H9 (cell line): ENCODE measurements at regions not wholly inside any gene's neighbourhood (a gene's known extent, or its start where the extent isn't known, plus 50 kb on each side); places are given as distances from the start of the nearest gene placed in this dataset.
A peak's percentile ranks its signal among the peaks of the same experiment; 100 is the strongest.

Experiments
- DNase-seq: peaks from one replicate; pipeline ENCODE4 v3.0.0-alpha.2; 2017
- H2AFZ ChIP-seq: one replicate; pipeline ENCODE4 v1.6.1; 2013; ENCODE audit warnings: mild to moderate bottlenecking, low read length, control low read depth, moderate library complexity
- H2AK5ac ChIP-seq: 2 replicates; pipeline ENCODE4 v1.6.1; 2013; ENCODE audit warnings: low read length, control low read depth, mixed read lengths; ENCODE audit not compliant: insufficient read length
- H2BK120ac ChIP-seq: one replicate; pipeline ENCODE4 v1.6.1; 2013; ENCODE audit warnings: low read depth, mild to moderate bottlenecking, low read length, control low read depth, inconsistent platforms; ENCODE audit not compliant: poor library complexity, severe bottlenecking
- H2BK12ac ChIP-seq: 2 replicates; pipeline ENCODE4 v1.6.1; 2013; ENCODE audit warnings: low read length, control low read depth, mixed read lengths, low read depth; ENCODE audit not compliant: insufficient read length
- H2BK15ac ChIP-seq: 2 replicates; pipeline ENCODE4 v1.6.1; 2013; ENCODE audit warnings: low read depth, low read length, control low read depth
- H2BK20ac ChIP-seq: one replicate; pipeline ENCODE4 v1.6.1; 2013; ENCODE audit warnings: low read depth, mild to moderate bottlenecking, low read length, control low read depth, inconsistent platforms; ENCODE audit not compliant: poor library complexity, severe bottlenecking
- H2BK5ac ChIP-seq: 2 replicates; pipeline ENCODE4 v1.6.1; 2013; ENCODE audit warnings: low read length, control low read depth, mixed read lengths; ENCODE audit not compliant: insufficient read length
- H3K14ac ChIP-seq: 2 replicates; pipeline ENCODE4 v1.6.1; 2013; ENCODE audit warnings: low read length, control low read depth; ENCODE audit not compliant: insufficient read depth
- H3K18ac ChIP-seq: 2 replicates; pipeline ENCODE4 v1.6.1; 2013; ENCODE audit warnings: low read depth, mild to moderate bottlenecking, mixed read lengths, low read length, control low read depth; ENCODE audit not compliant: insufficient read length
- H3K23ac ChIP-seq: 2 replicates; pipeline ENCODE4 v1.6.1; 2013; ENCODE audit warnings: low read length, control low read depth, mixed read lengths, low read depth; ENCODE audit not compliant: insufficient read length
- H3K23me2 ChIP-seq: 2 replicates; pipeline ENCODE4 v1.6.1; 2013; ENCODE audit warnings: low read depth, mild to moderate bottlenecking, mixed read lengths, low read length, control low read depth; ENCODE audit not compliant: insufficient read length, poor library complexity, severe bottlenecking
- H3K27ac ChIP-seq: 2 replicates; pipeline ENCODE4 v1.5.1; 2013; ENCODE audit warnings: low read length, control low read depth, mixed read lengths, low read depth; ENCODE audit not compliant: insufficient read length
- H3K27me3 ChIP-seq: 2 replicates; pipeline ENCODE4 v1.6.1; 2013; ENCODE audit warnings: low read length, control low read depth, inconsistent platforms; ENCODE audit not compliant: insufficient read depth
- H3K4ac ChIP-seq: 2 replicates; pipeline ENCODE4 v1.6.1; 2013; ENCODE audit warnings: low read depth, mild to moderate bottlenecking, control low read depth, inconsistent platforms, low read length, moderate library complexity
- H3K4me1 ChIP-seq: 2 replicates; pipeline ENCODE4 v1.6.1; 2013; ENCODE audit warnings: low read length, control low read depth, inconsistent platforms; ENCODE audit not compliant: insufficient read depth
- H3K4me2 ChIP-seq: 2 replicates; pipeline ENCODE4 v1.6.1; 2013; ENCODE audit warnings: low read length, control low read depth, mixed read lengths; ENCODE audit not compliant: insufficient read length, insufficient read depth
- H3K56ac ChIP-seq: 2 replicates; pipeline ENCODE4 v1.6.1; 2013; ENCODE audit warnings: low read depth, mild to moderate bottlenecking, mixed read lengths, low read length, control low read depth; ENCODE audit not compliant: insufficient read length
- H3K79me1 ChIP-seq: 2 replicates; pipeline ENCODE4 v1.6.1; 2013; ENCODE audit warnings: low read depth, mild to moderate bottlenecking, moderate library complexity, low read length, control low read depth, inconsistent platforms; ENCODE audit not compliant: insufficient read depth, poor library complexity, severe bottlenecking
- H3K79me2 ChIP-seq: 2 replicates; pipeline ENCODE4 v1.6.1; 2013; ENCODE audit warnings: low read length, control low read depth, inconsistent platforms; ENCODE audit not compliant: insufficient read depth
- H3K9ac ChIP-seq: 2 replicates; pipeline ENCODE4 v1.6.1; 2013; ENCODE audit warnings: low read length, control low read depth, mixed read lengths; ENCODE audit not compliant: insufficient read length; ENCODE audit errors: extremely low read depth
- H3K9me3 ChIP-seq: one replicate; pipeline ENCODE4 v1.6.1; 2013; ENCODE audit warnings: low read depth, low read length, inconsistent platforms; ENCODE audit not compliant: control insufficient read depth
- H3T11ph ChIP-seq: one replicate; pipeline ENCODE4 v1.6.1; 2013; ENCODE audit warnings: mild to moderate bottlenecking, low read length, control low read depth, inconsistent platforms
- H4K20me1 ChIP-seq: one replicate; pipeline ENCODE4 v1.6.1; 2013; ENCODE audit not compliant: control insufficient read depth, insufficient read length, insufficient read depth
- H4K5ac ChIP-seq: 2 replicates; pipeline ENCODE4 v1.6.1; 2013; ENCODE audit warnings: low read depth, mild to moderate bottlenecking, mixed read lengths, low read length, control low read depth; ENCODE audit not compliant: insufficient read length
- H4K8ac ChIP-seq: replicated peaks from 2 replicates; pipeline ENCODE4 v1.6.1; 2013; ENCODE audit warnings: low read length, control low read depth, mixed read lengths, low read depth; ENCODE audit not compliant: insufficient read length
- H4K91ac ChIP-seq: 2 replicates; pipeline ENCODE4 v1.6.1; 2013; ENCODE audit warnings: low read depth, mild to moderate bottlenecking, moderate library complexity, mixed read lengths, low read length, control low read depth; ENCODE audit not compliant: insufficient read length
- H3K27ac Mint-ChIP-seq, 3 experiments: 2 replicates in 2 of 3; 3 replicates in 1 of 3; pipeline ENCODE4 v1.8.0; 2020 to 2021; ENCODE audit warnings: mixed read lengths in 3 of 3, mild to moderate bottlenecking in 1 of 3, moderate library complexity in 1 of 3
- H3K27me3 Mint-ChIP-seq: 2 replicates; pipeline ENCODE4 v1.8.0; 2021; ENCODE audit warnings: low read depth, mild to moderate bottlenecking, moderate library complexity, mixed read lengths
- H3K36me3 Mint-ChIP-seq, 3 experiments: 2 replicates in 2 of 3; 3 replicates in 1 of 3; pipeline ENCODE4 v1.8.0; 2020 to 2021; ENCODE audit warnings: low read depth in 3 of 3, mixed read lengths in 3 of 3; ENCODE audit not compliant: insufficient read depth in 1 of 3
- H3K4me1 Mint-ChIP-seq, 2 experiments: 2 replicates each; pipeline ENCODE4 v1.8.0; 2020; ENCODE audit warnings: mixed read lengths in 2 of 2
- H3K4me3 Mint-ChIP-seq, 2 experiments: 2 replicates in 1 of 2; 3 replicates in 1 of 2; pipeline ENCODE4 v1.8.0; 2020 to 2021; ENCODE audit warnings: mild to moderate bottlenecking in 2 of 2, mixed read lengths in 2 of 2, moderate library complexity in 1 of 2
- H3K9me3 Mint-ChIP-seq, 2 experiments: 2 replicates in 1 of 2; 3 replicates in 1 of 2; pipeline ENCODE4 v1.8.0; 2020; ENCODE audit warnings: mild to moderate bottlenecking in 2 of 2, mixed read lengths in 2 of 2, moderate library complexity in 1 of 2
- WGBS: extraction: QIAGEN DNeasy Blood & Tissue Kit; methylation state at CpG from one replicate; pipeline ENCODE4 v1.1.7; 2013; ENCODE audit warnings: missing lambda C conversion rate, low lambda C conversion rate, mixed read lengths; ENCODE audit not compliant: insufficient read length; ENCODE audit errors: extremely low coverage; 5-methylcytosine and 5-hydroxymethylcytosine counted together
- TF ChIP-seq, protein P1 (sequence below): fragments of 200-600 bp; sonication (generic); conservative IDR thresholded peaks from 3 replicates; pipeline ENCODE4 v1.8.0; 2021; ENCODE audit warnings: antibody characterized with exemption, mild to moderate bottlenecking

- H2BK15ac ChIP-seq: no peak overlapping the region
- H2BK120ac ChIP-seq: no peak overlapping the region
- H2AFZ ChIP-seq: no peak overlapping the region
- H3K9me3 Mint-ChIP-seq: no peaks in the 10 kb centered on the region
- TF ChIP-seq, protein P1, sequence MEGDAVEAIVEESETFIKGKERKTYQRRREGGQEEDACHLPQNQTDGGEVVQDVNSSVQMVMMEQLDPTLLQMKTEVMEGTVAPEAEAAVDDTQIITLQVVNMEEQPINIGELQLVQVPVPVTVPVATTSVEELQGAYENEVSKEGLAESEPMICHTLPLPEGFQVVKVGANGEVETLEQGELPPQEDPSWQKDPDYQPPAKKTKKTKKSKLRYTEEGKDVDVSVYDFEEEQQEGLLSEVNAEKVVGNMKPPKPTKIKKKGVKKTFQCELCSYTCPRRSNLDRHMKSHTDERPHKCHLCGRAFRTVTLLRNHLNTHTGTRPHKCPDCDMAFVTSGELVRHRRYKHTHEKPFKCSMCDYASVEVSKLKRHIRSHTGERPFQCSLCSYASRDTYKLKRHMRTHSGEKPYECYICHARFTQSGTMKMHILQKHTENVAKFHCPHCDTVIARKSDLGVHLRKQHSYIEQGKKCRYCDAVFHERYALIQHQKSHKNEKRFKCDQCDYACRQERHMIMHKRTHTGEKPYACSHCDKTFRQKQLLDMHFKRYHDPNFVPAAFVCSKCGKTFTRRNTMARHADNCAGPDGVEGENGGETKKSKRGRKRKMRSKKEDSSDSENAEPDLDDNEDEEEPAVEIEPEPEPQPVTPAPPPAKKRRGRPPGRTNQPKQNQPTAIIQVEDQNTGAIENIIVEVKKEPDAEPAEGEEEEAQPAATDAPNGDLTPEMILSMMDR: peak; percentile 44
- H3K79me2 ChIP-seq: no peaks in the 10 kb centered on the region
- H2BK12ac ChIP-seq: no peak overlapping the region
- no peak overlapping the region for H3K18ac ChIP-seq
- no peak overlapping the region for H3K27ac Mint-ChIP-seq
- H3K14ac ChIP-seq: no peak overlapping the region
- no peak overlapping the region for H3K9ac ChIP-seq
- no peaks in the 10 kb centered on the region for H3K79me1 ChIP-seq
- H3K4me1 ChIP-seq: no peaks in the 10 kb centered on the region
- H3K4me3 Mint-ChIP-seq: no peak overlapping the region
- no peaks in the 10 kb centered on the region; the same call in none of the 2 replicates for H3K27me3 Mint-ChIP-seq
- no CpG with 5 or more reads among the region's 1 CpG for WGBS
- no peak overlapping the region for H3K4me2 ChIP-seq
- no peak overlapping the region for H4K5ac ChIP-seq
- H2BK5ac ChIP-seq: no peak overlapping the region
- no peak overlapping the region for H4K8ac ChIP-seq
- no peaks in the 10 kb centered on the region for H3K36me3 Mint-ChIP-seq
- H3K23ac ChIP-seq: no peak overlapping the region
- H2AK5ac ChIP-seq: no peak overlapping the region
- no peak overlapping the region for H3K27ac ChIP-seq
- no peak overlapping the region for H3K4ac ChIP-seq
- no peaks in the 10 kb centered on the region for H3K23me2 ChIP-seq
- H4K91ac ChIP-seq: no peak overlapping the region
- H4K20me1 ChIP-seq: no peaks in the 10 kb centered on the region
- H3T11ph ChIP-seq: no peak overlapping the region
- no peak for DNase-seq
- no peaks in the 10 kb centered on the region for H3K9me3 ChIP-seq
- no peaks in the 10 kb centered on the region for H3K27me3 ChIP-seq
- H2BK20ac ChIP-seq: no peak overlapping the region
- H3K56ac ChIP-seq: no peak overlapping the region
- H3K4me1 Mint-ChIP-seq: no peaks in the 10 kb centered on the region
These were observed 931.0 kb upstream of the LRRTM1 start for GRCh38 chr2:81235601-81236000.
